ENCODE measurements at regions not wholly inside any gene's neighbourhood (a gene's known extent, or its start where the extent isn't known, plus 50 kb on each side); places are given as distances from the start of the nearest gene placed in this dataset.

DNA sequence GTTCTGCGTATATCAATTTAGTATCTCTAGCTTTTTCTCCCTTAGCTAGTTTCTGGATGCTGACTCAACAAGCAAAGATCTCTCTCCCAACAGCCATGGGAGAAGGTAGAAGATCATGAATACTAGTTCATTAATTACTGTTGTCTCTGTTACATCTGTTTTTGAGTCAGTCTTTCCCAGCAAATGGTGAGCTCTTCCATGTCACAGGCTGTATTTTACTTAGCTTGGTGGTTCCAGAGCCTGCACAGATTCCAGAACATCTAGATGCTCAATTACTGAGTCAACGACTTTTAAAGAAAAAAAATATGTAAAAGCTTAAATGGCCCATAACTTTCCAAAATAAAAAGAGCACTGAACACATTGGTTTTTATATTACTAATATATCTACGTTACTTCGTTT, 307.2 kb downstream of the NSG2 start:
- TF ChIP-seq, protein P1, sequence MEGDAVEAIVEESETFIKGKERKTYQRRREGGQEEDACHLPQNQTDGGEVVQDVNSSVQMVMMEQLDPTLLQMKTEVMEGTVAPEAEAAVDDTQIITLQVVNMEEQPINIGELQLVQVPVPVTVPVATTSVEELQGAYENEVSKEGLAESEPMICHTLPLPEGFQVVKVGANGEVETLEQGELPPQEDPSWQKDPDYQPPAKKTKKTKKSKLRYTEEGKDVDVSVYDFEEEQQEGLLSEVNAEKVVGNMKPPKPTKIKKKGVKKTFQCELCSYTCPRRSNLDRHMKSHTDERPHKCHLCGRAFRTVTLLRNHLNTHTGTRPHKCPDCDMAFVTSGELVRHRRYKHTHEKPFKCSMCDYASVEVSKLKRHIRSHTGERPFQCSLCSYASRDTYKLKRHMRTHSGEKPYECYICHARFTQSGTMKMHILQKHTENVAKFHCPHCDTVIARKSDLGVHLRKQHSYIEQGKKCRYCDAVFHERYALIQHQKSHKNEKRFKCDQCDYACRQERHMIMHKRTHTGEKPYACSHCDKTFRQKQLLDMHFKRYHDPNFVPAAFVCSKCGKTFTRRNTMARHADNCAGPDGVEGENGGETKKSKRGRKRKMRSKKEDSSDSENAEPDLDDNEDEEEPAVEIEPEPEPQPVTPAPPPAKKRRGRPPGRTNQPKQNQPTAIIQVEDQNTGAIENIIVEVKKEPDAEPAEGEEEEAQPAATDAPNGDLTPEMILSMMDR (IDR thresholded peaks at IDR 0.05) = no peak
- TF ChIP-seq POLR2A (IDR thresholded peaks at IDR 0.05) = no peak
